Stimulated activated CD8-positive, alpha-beta memory T cell treated with anti-CD3 and anti-CD28 coated beads, Interleukin-12 subunit alpha, Interleukin-12 subunit beta, amount 100 ng/mL, for 4 hours (primary cell): ENCODE measurements at regions not wholly inside any gene's neighbourhood (a gene's known extent, or its start where the extent isn't known, plus 50 kb on each side); places are given as distances from the start of the nearest gene placed in this dataset.
"Not testable (repeated sequence)": the region's sequence is repeated elsewhere in the genome, so short reads cannot be mapped to it uniquely, and the experiment has no call there.

Source experiments
- DNase-seq: peaks from one replicate; pipeline ENCODE4 v3.0.0-alpha.2; 2020; ENCODE audit warnings: low read depth

DNA sequence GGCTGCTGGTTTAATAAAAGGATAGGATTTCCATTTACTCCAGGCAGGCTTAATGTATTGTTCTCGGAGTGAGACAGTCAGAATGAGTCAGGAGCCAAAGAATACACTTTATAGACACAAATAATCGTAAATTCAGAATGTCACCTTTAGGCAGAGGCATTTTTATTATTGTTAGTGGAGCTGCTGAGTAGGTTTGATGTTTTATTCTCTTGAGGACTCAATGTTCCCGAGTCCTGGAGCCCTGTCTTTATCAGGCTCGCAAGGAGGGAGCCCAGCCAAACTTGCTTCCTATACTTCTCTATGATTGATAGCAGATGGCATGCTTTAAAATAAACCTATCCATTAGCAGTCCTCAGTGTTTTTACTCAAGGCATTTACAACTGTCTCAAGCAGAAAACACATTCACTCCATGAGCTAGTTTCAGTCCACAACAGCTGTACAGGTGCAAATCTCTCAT, 492.3 kb upstream of the ZEB2 start:
- DNase-seq: no peak

DNA sequence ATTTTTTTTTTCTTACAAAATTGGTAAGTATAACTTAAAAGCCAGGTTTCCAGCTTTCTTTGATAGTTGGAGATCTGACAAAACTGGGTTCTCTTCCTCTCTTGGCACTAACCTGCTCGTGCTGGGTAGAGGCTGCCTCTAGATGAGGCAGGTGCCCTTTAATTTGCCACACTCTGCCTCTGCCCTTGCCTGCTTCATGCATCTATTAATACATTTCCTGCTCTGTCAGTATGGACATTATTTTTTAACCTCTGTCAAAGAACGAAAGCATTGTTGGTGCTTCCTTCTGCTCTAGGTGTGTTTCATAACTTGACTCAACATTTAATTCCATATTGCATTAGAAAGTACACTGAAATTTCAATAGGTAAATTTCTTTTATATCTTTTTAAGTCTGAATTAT, 490.7 kb upstream of the ZEB2 start:
- DNase-seq: no peak

DNA sequence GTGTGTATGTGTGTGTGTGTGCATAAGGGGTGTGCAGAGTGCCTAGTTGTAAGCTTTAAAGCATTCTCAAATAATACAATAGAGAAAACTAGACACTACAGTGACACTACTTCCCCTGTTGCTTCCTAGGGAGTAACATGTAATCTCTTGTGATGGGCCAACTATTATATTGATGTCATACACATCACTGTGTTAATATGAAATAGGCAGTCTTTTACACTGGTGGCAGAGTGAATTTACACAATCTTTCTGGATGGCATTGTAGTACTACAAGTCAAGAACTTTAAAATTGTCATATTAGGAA, 488.0 kb upstream of the ZEB2 start:
- DNase-seq: no peak

DNA sequence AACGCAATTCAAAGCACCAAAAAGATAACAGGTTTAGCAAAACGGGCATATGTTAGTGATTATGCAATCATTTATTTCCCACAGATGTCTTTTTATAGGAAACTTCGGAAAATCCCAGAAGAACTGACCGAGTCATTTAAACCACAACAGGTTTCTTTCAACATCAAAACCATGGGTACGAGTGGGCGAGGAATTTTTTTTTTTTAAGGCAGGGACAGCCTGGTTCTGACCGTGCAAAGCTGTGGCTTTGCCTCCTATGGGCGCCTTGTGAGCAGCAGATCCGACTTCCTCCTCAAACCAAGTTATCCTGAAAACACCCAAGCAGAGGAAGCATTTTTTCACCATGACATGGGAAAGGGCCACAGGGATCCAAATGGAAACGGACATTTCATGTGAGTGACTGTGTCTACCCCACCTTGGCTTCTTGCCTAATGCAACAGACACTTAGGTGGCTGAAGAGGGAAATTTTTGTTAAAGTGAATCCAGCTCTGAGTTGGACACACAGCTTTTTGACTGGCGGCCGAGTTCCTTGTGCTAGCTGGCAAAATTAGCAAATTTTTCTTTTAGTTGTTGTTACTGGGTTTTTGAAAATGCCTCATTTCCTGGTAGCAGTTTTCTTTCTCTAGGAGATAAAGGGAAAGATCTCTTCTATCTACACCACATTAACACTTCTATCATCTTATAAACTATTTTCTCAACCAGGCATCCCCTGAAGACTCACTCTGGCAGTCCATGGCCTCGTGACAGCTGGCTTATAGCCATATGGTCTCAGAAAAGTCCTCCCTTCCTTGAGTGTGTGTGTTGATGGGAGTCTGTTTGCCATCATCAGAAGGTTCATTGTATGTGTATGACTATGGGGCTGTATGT, 487.4 kb upstream of the ZEB2 start:
- DNase-seq: no peak

DNA sequence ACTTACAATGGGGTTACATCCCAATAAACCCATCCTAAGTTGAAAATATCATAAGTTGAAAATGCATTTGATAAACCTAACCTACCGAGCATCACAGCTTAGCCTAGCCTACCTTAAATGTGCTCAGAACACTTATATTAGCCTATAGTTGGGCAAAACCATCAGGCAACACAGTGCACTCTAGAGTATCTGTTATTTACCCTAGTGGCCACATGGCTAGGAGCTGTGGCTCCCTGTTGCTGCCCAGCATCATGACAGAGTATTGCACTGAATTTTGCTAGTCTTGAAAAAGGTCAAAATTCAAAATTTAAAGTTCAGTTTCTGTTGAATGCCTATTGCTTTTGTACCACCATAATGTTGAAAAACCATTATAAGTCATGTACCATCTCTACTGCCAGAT, 482.7 kb upstream of the ZEB2 start:
- DNase-seq: no peak

DNA sequence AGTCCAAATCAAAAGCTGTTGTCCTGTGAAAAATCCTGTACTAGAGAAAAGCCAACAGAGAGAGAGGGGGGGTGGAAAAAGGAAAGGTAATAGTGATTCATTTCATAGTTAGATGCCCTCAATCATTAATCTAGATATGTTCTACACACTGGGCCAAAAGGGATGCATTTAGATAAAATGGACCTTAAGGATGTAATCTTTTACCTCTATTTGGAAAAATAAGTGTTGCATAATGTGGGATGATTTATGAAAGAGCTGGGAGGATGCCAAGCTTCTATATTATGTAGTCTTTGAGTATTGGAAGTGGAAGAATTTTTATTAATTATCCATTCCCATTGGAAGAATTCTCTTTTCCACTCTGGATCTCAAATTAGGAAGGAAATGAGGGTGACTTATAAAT, 480.5 kb upstream of the ZEB2 start:
- no peak for DNase-seq

DNA sequence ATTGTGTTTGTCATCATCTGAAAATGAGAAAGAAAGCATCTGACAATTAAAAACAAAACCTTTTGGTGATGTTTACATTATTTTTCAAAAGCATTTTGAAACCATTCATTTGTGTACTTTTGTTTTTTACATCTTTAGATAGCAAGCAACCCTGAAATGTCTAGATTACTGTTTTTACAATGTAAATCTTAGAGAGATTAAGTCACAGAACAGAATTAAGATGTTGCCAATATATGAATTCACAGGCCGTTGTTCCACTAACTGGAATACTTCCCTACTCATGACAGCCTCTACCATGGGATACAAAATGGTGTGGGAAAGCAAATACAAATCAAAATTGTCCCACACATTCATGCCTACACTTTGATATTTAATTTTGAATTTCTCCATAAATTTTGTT, 480.0 kb upstream of the ZEB2 start:
- DNase-seq: no peak

DNA sequence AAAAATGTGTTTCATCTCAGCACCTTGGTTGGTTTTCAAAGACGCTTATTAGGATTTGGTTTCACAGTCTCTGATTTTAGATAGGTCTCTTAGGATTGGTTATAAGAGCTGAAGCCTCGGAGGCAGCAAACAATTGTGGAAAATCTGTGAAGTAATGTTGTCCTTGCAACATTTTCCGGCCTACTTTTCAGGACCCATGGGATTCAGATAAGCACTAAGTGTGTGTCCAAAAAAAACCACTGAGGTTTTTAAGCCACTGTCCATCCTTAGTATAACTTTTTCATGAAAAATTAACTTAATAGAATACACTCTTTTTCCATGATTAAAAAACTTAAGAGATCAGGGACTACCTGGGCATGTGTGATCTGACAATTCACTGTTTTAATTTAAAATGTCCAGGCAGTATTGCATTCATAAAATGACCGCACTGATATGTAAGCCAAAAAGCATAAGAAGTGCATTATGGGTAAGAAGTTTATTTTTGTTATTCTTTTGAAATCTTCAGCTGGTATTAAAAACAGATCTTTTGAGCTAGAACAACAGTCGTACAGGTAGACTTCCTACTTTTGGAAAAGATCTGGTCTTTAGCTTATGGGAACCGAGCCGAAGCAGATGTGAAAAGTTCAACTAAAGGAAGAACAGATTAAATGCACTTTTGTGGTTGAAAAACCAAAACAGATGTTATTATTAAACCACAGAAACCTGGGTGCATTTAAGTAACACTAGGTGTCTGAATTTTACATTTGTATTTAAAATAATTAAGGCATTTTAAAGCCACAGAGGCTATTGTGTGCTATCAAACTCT, 479.4 kb upstream of the ZEB2 start:
- DNase-seq: no peak

DNA sequence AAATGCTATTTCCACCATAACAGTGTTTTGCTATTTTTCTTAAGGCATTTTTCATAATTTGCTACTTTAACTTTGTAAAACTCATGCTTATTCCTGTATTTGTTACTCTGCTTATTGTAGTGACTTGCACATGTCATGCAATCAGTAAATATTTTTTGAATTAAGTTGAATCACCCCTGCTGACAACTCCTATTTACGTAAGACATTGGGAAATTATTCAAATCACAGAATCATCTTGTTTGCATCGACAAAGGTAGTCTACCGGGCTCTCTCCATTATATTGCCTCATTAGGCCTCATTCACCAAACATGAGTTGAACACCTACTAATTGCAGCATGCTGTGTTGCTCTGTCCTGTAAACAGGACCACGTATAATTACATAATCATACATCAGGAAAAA, 478.5 kb upstream of the ZEB2 start:
- DNase-seq: no peak

DNA sequence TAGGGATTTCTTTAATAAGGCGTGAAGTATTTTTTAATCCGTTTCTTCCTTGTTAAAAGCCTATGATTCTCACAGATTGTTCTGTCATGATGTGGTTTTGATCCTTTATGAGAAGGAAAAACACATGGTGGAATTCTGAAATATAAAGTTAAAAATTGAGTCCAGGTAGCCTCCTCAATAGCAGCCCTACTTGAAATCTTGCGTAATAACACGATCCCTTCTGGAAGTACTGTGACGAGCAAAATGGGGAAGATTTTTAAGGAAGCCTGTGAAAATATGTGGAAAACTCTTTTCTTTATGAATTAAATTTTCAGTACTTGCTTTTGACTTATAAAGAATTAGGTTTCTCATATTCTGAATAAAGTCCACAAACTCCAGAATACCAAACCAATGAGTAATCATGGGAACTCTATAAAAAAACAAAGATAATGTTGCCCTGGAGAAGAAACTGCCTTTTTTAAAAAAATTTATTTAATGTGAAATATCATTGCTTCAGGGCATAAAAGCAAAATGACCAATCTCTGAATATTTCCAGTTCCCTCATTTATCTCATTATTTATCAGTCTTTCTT, 476.4 kb upstream of the ZEB2 start:
- DNase-seq: no peak

DNA sequence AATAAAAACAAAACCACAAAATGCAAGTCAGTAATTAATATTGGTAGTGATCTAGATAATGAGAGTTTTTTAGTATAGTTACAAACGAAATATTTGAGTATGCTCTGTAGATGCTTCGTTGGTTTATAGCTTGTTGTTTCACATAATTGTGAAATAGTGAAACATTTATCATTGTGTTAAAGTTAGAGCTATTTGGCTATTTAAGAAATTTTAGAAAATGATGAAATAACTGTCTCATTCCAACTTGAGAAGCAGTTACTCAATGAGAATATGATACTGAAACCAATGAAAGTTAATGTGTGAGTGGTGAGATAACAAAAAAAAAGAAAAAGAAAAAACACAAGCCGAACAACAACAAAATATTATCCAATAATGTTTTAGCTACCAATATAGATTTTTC, 475.6 kb upstream of the ZEB2 start:
- DNase-seq: no peak

DNA sequence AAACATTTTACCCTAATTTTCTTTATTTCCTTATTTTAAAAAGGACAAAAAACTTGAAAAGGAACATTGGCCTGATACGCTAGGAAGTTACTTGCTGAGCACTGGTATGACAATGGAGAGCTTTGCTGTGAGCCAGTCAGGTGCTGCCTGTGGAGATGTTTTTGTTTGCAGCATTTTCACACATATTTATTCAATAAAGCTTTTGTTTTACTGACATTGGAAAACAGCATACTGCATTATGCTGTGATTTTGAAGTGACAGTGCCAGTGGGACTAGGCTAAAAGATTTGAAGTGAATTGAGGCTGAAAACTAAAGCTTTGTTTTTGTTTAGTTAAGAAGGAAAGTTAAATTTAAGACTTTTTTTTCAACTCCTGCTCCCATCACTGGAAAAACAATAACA, 470.7 kb upstream of the ZEB2 start:
- DNase-seq: no peak

DNA sequence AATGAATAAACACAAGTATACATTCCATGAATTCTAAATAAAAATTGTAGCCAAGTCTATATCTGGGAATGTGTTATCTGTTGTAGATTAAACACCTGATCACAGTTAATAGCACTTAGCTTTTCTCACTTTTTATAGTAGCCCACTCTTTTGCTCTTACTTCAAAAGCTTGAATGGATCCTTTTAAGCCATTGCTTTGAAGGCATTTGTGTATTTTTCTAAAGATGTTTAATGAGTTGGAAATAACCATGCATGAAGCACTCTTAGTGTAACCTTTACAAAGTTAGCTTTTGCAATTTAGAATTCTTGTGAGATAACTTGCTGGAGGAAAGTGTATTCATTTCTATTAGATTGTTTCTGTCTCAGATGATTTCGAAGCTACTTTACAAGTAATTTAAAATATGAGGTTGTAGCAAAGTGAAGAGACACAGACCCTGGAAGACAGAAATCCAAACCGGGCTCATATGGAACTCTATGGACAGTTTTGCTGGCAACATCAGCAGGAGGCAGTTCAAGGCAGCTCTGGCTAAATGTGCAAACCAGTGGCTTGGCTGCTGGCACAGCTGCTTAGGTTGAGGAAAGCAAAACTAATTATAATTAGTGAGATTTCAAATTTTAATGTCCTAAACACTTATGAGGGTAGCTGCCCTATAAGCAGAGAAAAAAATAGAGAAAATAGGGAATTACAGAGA, 469.8 kb upstream of the ZEB2 start:
- no peak for DNase-seq

DNA sequence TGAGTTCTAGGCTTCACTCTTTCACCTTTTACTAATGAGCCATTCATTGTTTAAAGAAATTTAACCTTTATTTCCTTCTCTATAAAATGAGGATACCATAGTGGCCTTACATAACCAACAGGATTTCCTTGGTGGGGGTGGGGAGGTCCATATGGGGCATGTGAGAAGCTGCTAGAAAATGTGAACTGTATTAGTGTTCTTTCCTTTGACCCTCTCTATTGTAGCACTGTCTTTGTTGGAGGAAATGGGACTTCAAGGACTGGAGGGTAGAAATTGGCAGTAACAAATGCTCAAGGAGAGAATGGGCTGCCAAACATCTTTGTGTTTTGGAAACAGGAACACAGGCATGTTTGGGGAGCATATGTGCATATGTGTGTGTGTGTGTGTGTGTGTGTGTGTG, 468.7 kb upstream of the ZEB2 start:
- no peak for DNase-seq

DNA sequence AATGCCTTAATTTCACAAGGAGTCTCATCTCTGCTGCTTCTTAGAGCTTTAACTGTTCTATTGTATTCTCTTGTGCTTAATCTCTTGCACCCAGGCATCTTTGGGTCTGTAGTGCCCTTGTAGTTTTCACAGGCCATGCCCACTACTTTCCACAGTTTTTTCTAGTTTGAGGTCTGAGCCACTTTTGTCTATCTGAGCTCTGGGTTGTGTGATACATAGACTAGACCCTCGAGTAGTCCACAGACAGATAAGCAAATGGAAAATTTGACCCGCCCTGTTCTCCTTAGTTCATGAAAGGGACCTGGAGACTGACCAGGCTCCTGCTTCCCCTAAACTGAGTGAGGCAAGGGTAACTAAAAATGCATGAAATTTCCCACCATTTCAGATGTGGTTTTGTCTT, 466.8 kb upstream of the ZEB2 start:
- DNase-seq: no peak

DNA sequence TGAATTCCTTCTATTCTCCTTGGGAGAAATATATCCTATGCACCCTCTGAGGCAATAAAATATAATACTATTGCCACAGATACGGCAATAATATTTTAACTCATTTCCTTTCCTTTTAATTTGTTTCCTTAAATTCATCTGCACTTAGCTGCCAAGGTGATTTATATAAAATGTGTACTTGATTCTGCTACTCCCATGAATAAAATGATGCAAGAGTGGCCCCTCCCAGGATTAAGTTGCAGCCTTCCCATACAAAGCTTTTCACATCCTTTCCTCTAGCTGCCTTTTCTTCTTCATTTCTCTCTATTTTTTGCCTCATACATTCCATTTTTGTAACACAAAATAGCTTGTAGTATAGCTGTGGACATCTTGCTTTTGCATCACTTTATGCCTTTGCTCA, 464.1 kb upstream of the ZEB2 start:
- no peak for DNase-seq

DNA sequence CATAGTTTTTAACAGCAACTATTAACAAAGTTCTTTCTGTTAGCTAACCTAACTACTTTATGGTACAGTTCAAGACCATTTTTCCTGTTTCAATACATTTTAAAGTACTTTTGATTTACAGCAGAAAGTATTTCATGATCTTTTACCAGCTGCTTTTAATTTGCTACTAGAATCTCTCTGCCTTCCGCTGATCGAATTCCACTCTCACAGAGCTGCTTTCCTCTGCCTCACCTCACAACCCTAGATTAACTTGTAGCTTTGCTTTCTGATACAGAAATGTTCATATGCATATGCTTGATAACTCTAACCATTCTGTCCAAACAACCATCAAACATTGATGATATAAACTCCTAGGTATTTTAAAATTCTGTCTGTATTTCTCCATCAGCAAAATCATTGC, 463.2 kb upstream of the ZEB2 start:
- no peak for DNase-seq

DNA sequence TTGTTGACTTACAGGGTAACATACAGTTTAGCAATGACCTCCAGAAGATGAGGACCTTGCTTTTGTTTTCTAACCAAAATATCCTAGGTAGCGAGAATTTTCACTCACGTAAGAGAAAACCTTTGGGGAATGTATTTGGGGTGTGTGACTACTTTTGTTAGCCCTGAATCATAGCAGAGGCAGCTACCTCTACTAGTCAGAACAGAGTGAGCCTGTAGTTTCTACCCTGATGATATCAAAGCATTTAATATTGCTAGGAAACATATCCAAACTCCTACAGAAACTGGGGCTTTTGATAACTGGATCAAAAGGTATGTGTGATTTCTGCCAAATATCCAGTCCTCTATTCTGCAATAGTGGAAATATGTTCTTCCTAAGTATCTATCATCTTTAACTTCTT, 462.6 kb upstream of the ZEB2 start:
- DNase-seq: no peak

DNA sequence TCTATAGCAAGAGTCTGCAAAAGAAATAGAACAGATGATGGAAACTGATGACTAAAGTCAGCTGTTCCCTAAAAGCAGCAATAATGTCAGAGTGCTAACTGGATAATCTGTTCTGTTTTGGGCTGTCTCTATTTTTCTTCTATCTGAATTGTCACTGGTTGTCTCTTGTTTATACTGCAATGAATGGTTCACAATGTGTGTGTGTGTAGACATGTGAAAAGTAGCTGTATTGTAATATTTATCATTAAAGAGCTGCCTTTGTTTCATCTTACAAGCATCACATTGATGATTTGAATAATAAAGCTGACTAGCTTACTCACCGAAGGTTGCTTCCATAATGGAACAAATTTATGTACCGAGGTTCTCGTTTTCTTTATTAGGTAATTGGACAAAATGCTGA, 456.0 kb upstream of the ZEB2 start:
- no peak for DNase-seq

DNA sequence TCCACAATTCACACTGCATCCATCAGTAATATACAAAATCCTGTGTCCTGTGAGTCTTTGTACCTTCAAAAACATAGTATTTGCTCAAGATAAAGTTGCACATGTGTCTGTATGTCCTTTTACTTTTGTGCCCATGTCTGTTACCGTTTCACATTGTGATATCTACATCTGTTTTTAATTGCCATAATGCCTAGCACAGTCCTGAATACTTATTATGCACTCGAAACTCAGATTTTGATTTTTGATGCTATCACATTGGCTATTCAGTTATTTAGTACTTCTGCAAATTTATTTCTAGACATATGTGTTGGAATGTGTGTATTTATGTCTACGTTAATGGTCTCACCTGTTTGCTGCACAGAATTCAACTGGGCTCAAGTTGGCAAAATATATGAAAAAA, 452.8 kb upstream of the ZEB2 start:
- no peak for DNase-seq

DNA sequence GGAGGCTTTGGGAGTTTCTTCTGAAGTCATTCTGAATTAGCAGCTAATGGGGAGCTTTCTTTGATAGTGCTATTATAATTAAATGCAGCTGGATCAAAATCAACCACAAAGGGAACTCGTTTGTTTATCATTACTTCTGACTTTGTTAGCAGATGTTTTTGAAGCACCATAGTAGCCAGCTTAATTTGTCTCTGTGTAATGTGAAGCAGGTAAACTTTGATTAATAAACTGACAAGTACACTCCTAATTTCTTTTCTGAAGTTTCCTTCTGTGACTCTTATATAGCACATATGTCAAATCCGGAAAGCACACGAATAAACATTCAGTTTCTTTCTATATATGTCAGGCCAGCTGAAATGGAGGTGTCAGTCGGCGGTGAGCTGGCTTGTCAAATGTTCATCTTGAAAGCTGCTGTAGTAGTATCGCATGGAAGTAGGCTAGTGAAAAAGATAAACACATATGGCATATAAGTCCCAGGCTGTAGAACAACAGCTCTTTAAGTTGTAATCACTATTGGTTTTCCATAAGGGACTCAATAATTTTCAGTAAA, 451.9 kb upstream of the ZEB2 start:
- DNase-seq: no peak

DNA sequence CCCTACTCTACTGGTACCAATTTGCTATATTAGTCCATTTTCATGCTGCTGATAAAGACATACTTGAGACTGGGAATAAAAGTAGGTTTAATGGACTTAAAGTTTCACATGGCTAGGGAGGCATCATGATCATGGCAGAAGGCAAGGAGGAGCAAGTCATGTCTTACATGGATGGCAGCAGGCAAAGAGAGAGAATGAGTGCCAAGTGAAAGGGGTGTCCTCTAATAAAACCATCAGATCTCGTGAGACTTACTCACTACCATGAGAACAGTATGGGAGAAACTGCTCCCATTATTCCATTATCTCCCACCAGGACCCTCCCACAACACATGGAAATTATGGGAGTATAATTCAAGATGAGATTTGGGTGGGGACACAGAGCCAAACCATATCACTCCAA, 450.5 kb upstream of the ZEB2 start:
- not testable (repeated sequence) for DNase-seq
